NT2/D1 (cell line): ENCODE measurements at regions not wholly inside any gene's neighbourhood (a gene's known extent, or its start where the extent isn't known, plus 50 kb on each side); places are given as distances from the start of the nearest gene placed in this dataset.

Source experiments
- DNase-seq: peaks from one replicate; pipeline ENCODE4 v3.0.0-alpha.2; 2011; ENCODE audit warnings: low read depth, low spot score
- H3K27me3 ChIP-seq: 2 replicates; pipeline ENCODE4 v1.6.0; 2011; ENCODE audit warnings: mild to moderate bottlenecking; ENCODE audit not compliant: insufficient read length, insufficient read depth
- H3K36me3 ChIP-seq: 2 replicates; pipeline ENCODE4 v1.6.1; 2011; ENCODE audit warnings: mild to moderate bottlenecking, low read length, mixed read lengths; ENCODE audit not compliant: insufficient read depth, insufficient read length
- H3K4me1 ChIP-seq: 2 replicates; pipeline ENCODE4 v1.5.1; 2011; ENCODE audit not compliant: insufficient read depth, insufficient read length
- H3K4me3 ChIP-seq: 2 replicates; pipeline ENCODE4 v1.5.1; 2011; ENCODE audit warnings: low read depth; ENCODE audit not compliant: insufficient read length
- H3K9ac ChIP-seq: 2 replicates; pipeline ENCODE4 v1.6.0; 2011; ENCODE audit warnings: low read depth; ENCODE audit not compliant: insufficient read length
- H3K9me3 ChIP-seq: 2 replicates; pipeline ENCODE4 v1.5.1; 2011; ENCODE audit warnings: mild to moderate bottlenecking, low read length; ENCODE audit not compliant: insufficient read depth
- SUZ12 ChIP-seq: IDR thresholded peaks from 2 replicates; pipeline ENCODE4 v1.6.1; 2011; ENCODE audit not compliant: insufficient read length, insufficient read depth; ENCODE audit errors: extremely low read depth
- YY1 ChIP-seq: IDR thresholded peaks from 2 replicates; pipeline ENCODE4 v1.6.1; 2011; ENCODE audit not compliant: insufficient read length, insufficient read depth
- ZNF274 ChIP-seq: IDR thresholded peaks from 2 replicates; pipeline ENCODE4 v1.6.1; 2011; ENCODE audit warnings: mild to moderate bottlenecking, low read depth, low read length

GRCh38 chr15:93238641-93239040, 149.6 kb upstream of the RGMA start:
- H3K4me3 ChIP-seq = no peak overlapping the region
- no peaks in the 10 kb centered on the region for H3K9me3 ChIP-seq
- H3K4me1 ChIP-seq = peaks cover 21% of the 10 kb centered on the region
- TF ChIP-seq YY1 (no peak), SUZ12 (no peak), ZNF274 (no peak)
- H3K36me3 ChIP-seq = no peaks in the 10 kb centered on the region
- H3K9ac ChIP-seq = no peak overlapping the region
- peaks cover 33% of the 10 kb centered on the region for H3K27me3 ChIP-seq
- DNase-seq = no peak

GRCh38 chr15:93235926-93236780, 147.1 kb upstream of the RGMA start:
- peaks cover 8% of the 10 kb centered on the region for H3K4me1 ChIP-seq
- H3K4me3 ChIP-seq = no peak overlapping the region
- H3K27me3 ChIP-seq = peaks cover 24% of the 10 kb centered on the region
- no peak for TF ChIP-seq YY1
- TF ChIP-seq ZNF274 = no peak
- TF ChIP-seq SUZ12 = no peak
- no peak for DNase-seq
- no peaks in the 10 kb centered on the region for H3K36me3 ChIP-seq
- H3K9me3 ChIP-seq = no peaks in the 10 kb centered on the region
- H3K9ac ChIP-seq = no peak overlapping the region

- no peak overlapping the region for H3K9ac ChIP-seq
- no peaks in the 10 kb centered on the region for H3K9me3 ChIP-seq
- H3K4me3 ChIP-seq = no peak overlapping the region
- peaks cover 8% of the 10 kb centered on the region for H3K4me1 ChIP-seq
- H3K36me3 ChIP-seq = no peaks in the 10 kb centered on the region
- H3K27me3 ChIP-seq = peaks cover 16% of the 10 kb centered on the region
- TF ChIP-seq YY1 (no peak), SUZ12 (no peak), ZNF274 (no peak)
- DNase-seq = no peak
These were observed 146.3 kb upstream of the RGMA start for GRCh38 chr15:93235269-93235668.

- H3K36me3 ChIP-seq = no peaks in the 10 kb centered on the region
- TF ChIP-seq SUZ12 (no peak), ZNF274 (no peak), YY1 (no peak)
- DNase-seq = no peak
- peaks cover 1% of the 10 kb centered on the region for H3K4me1 ChIP-seq
- peaks cover 3% of the 10 kb centered on the region for H3K27me3 ChIP-seq
- H3K4me3 ChIP-seq = no peak overlapping the region
- H3K9ac ChIP-seq = no peak overlapping the region
- H3K9me3 ChIP-seq = no peaks in the 10 kb centered on the region
These were observed 144.7 kb upstream of the RGMA start for GRCh38 chr15:93233710-93234109.

GRCh38 chr15:93232845-93233244, 143.8 kb upstream of the RGMA start:
- H3K9me3 ChIP-seq = no peaks in the 10 kb centered on the region
- no peak overlapping the region for H3K4me3 ChIP-seq
- peaks cover 3% of the 10 kb centered on the region for H3K27me3 ChIP-seq
- TF ChIP-seq YY1 = no peak
- no peak for TF ChIP-seq ZNF274
- TF ChIP-seq SUZ12 = no peak
- DNase-seq = no peak
- no peaks in the 10 kb centered on the region for H3K36me3 ChIP-seq
- no peak overlapping the region for H3K9ac ChIP-seq
- H3K4me1 ChIP-seq = no peaks in the 10 kb centered on the region

- no peak overlapping the region for H3K4me3 ChIP-seq
- H3K9ac ChIP-seq = no peak overlapping the region
- H3K36me3 ChIP-seq = no peaks in the 10 kb centered on the region
- H3K4me1 ChIP-seq = no peaks in the 10 kb centered on the region
- no peak for TF ChIP-seq ZNF274
- no peak for TF ChIP-seq YY1
- TF ChIP-seq SUZ12 = no peak
- DNase-seq = no peak
- peaks cover 3% of the 10 kb centered on the region for H3K27me3 ChIP-seq
- H3K9me3 ChIP-seq = no peaks in the 10 kb centered on the region
These were observed 143.0 kb upstream of the RGMA start for GRCh38 chr15:93231994-93232393.

- Histone ChIP-seq H3K4me1 (no peaks in the 10 kb centered on the region), H3K36me3 (no peaks in the 10 kb centered on the region), H3K9ac (no peak overlapping the region), H3K4me3 (no peak overlapping the region), H3K9me3 (no peaks in the 10 kb centered on the region), H3K27me3 (peaks cover 3% of the 10 kb centered on the region)
- TF ChIP-seq ZNF274 (no peak), YY1 (no peak), SUZ12 (no peak)
- no peak for DNase-seq
These were observed 142.4 kb upstream of the RGMA start for GRCh38 chr15:93231261-93231925.
